GM21360 (cell line): ENCODE measurements at regions not wholly inside any gene's neighbourhood (a gene's known extent, or its start where the extent isn't known, plus 50 kb on each side); places are given as distances from the start of the nearest gene placed in this dataset.
"Not testable (repeated sequence)": the region's sequence is repeated elsewhere in the genome, so short reads cannot be mapped to it uniquely, and the experiment has no call there.

ENCODE experiments used
- ATAC-seq: cut with Tn5 transposase; IDR thresholded peaks from one replicate; pipeline ENCODE4 v1.9.1; 2021; ENCODE audit warnings: mild to moderate bottlenecking, moderate library complexity; ENCODE audit not compliant: unreplicated experiment

- no peak for ATAC-seq
Observed at GRCh38 chr2:205865905-205866441, 183.7 kb downstream of the NRP2 start.

- ATAC-seq: no peak
Observed at GRCh38 chr2:205865056-205865455, 182.8 kb downstream of the NRP2 start.

- no peak for ATAC-seq
Observed at GRCh38 chr2:205864491-205864890, 182.2 kb downstream of the NRP2 start.

GRCh38 chr2:205862761-205863160 lies 180.5 kb downstream of the NRP2 start:
- ATAC-seq: not testable (repeated sequence)

GRCh38 chr2:205860885-205861284 lies 178.6 kb downstream of the NRP2 start:
- ATAC-seq: no peak

GRCh38 chr2:205860181-205860580 lies 177.9 kb downstream of the NRP2 start:
- no peak for ATAC-seq

- peak; percentile 67 for ATAC-seq
Observed at GRCh38 chr2:205858881-205859441, 176.7 kb downstream of the NRP2 start.

GRCh38 chr2:205858275-205858674 lies 176.0 kb downstream of the NRP2 start:
- ATAC-seq: no peak

- peak; percentile 48 for ATAC-seq
Observed at GRCh38 chr2:205857520-205858237, 175.4 kb downstream of the NRP2 start.

GRCh38 chr2:205852457-205852856 lies 170.2 kb downstream of the NRP2 start:
- no peak for ATAC-seq

- no peak for ATAC-seq
Observed at GRCh38 chr2:205850611-205851010, 168.3 kb downstream of the NRP2 start.

- ATAC-seq: no peak
Observed at GRCh38 chr2:205850132-205850531, 167.8 kb downstream of the NRP2 start.

GRCh38 chr2:205849136-205849535 lies 166.8 kb downstream of the NRP2 start:
- ATAC-seq: no peak

GRCh38 chr2:205848601-205849000 lies 166.3 kb downstream of the NRP2 start:
- ATAC-seq: no peak
